LNCaP clone FGC (cell line): ENCODE measurements at regions not wholly inside any gene's neighbourhood (a gene's known extent, or its start where the extent isn't known, plus 50 kb on each side); places are given as distances from the start of the nearest gene placed in this dataset.
A peak's percentile ranks its signal among the peaks of the same experiment; 100 is the strongest.

ENCODE experiments used
- DNase-seq: peaks from one replicate; pipeline ENCODE4 v3.0.0-alpha.2; 2011; ENCODE audit warnings: low read depth
- H3K4me3 ChIP-seq: 2 replicates; pipeline ENCODE4 v1.5.1; 2011; ENCODE audit warnings: mild to moderate bottlenecking, low read depth, low read length, control low read depth
- TF ChIP-seq, protein P1 (sequence below): IDR thresholded peaks from 2 replicates; pipeline ENCODE4 v1.5.1; 2012; ENCODE audit warnings: mild to moderate bottlenecking; ENCODE audit not compliant: control insufficient read depth, insufficient read depth; ENCODE audit errors: extremely low read depth

DNA sequence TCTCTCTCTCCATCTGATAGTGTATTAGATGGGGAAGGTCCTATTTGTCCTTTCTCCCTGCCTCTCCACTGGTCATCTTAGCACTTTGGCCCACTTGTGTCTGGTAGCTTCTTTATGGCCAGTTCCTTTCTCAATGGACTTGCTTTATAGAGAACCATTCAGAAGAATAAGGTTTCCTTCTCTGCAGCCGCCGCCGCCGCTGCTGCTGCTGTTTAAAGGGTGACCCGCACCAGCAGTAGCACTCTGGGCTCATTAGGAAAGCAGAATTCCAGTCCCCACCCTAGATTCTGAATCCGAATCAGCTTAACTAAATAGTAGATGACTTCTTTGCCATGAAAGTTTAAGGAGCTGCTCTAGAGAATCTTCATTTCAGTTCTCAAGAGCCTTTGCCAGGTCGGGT, 490.2 kb downstream of the FOXO1 start:
- DNase-seq = no peak
- H3K4me3 ChIP-seq = no peak overlapping the region
- TF ChIP-seq, protein P1, sequence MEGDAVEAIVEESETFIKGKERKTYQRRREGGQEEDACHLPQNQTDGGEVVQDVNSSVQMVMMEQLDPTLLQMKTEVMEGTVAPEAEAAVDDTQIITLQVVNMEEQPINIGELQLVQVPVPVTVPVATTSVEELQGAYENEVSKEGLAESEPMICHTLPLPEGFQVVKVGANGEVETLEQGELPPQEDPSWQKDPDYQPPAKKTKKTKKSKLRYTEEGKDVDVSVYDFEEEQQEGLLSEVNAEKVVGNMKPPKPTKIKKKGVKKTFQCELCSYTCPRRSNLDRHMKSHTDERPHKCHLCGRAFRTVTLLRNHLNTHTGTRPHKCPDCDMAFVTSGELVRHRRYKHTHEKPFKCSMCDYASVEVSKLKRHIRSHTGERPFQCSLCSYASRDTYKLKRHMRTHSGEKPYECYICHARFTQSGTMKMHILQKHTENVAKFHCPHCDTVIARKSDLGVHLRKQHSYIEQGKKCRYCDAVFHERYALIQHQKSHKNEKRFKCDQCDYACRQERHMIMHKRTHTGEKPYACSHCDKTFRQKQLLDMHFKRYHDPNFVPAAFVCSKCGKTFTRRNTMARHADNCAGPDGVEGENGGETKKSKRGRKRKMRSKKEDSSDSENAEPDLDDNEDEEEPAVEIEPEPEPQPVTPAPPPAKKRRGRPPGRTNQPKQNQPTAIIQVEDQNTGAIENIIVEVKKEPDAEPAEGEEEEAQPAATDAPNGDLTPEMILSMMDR = no peak

DNA sequence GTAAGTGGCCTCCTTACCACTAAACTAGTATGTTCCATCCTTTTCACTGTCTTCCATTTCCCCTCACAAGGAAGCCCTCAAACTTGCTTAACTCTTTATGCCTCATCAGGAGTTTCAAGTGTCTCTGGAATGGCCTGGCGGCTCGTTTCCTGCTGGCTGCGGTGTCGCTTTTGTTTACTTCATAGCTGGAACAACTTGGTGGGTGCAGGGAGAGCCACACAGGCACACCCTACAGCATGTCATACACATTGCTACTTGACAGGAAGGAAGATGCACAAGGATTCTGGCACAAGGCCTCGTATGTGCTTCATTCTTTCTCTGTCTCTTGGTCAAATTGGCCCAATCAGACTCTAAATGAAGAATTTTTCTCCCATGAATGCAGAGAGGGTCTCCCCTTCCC, 488.3 kb downstream of the FOXO1 start:
- TF ChIP-seq, protein P1 = no peak
- DNase-seq = no peak
- no peak overlapping the region for H3K4me3 ChIP-seq

DNA sequence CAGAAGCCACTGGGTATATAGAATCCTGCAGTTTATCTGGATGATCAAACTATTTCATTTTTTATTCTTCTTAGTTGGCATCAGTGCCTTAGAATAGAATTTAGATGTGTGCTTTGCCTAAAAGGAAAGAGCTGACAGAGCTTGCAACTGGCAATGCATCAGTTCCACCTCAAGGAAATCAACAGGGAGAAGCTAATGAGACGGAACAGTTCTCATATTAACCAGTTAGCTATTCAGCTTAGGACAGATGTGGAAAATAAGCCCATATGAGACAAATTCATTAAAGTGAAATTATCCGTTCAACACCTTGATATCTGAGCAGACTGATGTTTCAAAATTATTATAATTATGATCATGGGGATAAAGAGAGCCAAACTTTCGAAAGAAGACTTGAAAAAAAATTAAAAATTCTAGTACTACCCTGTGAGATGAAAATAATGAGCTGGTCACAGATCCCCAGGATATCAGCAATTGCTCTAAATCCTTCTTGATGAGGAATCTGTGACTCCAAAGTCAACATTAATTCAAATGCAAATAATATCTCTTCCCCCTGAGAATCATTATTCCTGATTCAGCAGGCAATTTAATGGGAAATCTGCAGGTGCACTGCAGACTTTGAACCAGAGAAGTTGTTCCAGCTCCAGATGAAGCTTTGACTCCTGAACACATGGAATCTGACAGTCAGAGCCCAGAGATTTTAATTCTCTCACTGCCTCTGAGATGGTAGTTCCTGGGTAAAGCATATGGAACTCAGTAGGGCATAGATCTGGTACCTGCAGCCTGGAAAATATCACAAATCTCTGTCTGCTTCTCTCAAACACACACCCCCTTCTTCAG, 486.8 kb downstream of the FOXO1 start:
- no peak overlapping the region for H3K4me3 ChIP-seq
- no peak for DNase-seq
- TF ChIP-seq, protein P1 = no peak

DNA sequence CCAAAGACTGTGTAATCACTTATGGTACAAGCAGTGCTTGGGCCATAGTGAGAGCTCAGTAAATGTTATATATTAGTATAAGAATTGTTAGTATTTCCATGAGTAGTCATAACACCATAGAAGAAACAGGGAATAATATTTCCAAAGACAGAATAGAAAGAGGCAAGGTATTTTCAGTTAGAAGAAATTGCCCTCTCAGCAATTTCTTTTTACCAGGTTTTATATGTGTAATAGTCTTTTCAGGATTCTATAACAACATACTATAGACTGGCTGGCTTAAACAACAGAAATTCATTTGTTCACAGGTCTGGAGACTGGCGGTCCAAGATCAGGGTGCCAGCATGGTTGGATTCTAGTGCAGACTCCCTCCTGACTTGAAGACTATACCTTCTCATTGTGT, 485.7 kb downstream of the FOXO1 start:
- TF ChIP-seq, protein P1 = no peak
- H3K4me3 ChIP-seq = no peak overlapping the region
- DNase-seq = no peak

DNA sequence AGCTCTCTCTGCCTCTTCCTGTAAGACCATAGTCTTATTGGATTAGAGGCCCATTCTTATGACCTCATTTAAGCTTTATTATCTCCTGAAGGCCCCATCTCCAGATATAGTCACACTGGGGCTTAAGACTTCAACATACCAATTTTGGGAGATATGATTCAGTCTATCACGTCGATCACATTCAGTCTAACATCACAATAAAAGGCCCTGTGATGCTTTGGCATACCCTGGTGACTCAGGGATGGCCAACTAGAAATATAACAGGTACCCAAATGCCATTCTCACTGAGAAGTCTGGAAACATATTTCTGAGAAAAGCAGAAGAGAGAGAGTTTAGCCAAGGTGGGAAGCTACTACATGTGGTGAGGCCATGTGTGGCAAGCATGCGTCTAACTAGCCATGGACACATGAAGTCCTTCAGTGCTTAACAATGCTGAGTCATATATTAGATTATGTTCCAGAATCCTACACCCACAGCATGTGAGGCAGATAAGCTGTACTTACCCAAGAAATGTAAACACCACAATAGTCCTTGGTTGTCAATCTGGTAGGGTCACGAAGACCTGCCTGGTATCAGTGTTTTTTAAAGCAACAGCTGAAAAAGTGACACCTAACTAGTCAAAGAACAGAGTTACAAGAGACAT, 485.1 kb downstream of the FOXO1 start:
- DNase-seq = peak; percentile 49
- TF ChIP-seq, protein P1 = no peak

DNA sequence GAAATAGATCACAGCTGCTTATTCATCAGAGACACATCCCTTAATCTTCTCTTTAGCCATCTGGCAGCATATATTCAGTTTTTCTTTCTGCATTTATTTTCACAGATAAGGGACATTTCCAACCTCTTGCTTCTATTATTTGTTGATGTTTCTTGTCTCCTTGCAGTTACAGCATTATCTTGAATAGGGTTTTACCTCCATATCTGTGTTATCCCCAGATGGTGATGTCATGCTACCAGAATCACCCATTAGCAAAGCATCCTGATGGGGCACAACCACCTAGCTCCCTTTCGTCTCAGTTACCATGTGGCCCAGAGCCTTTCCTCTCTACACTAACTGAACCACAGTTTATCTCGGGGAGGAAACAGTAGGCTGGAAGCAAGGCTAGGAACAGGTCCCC, 483.9 kb downstream of the FOXO1 start:
- H3K4me3 ChIP-seq = no peak overlapping the region
- TF ChIP-seq, protein P1 = no peak
- DNase-seq = no peak

More for the DNA sequence above, 485.1 kb downstream of the FOXO1 start:
- no peak overlapping the region for H3K4me3 ChIP-seq
